ENCODE measurements at regions not wholly inside any gene's neighbourhood (a gene's known extent, or its start where the extent isn't known, plus 50 kb on each side); places are given as distances from the start of the nearest gene placed in this dataset.

GRCh38 chr13:29654843-29655547 lies 59.5 kb upstream of the SLC7A1 start:
- DNase-seq, result no peak

GRCh38 chr13:29654384-29654783 lies 58.9 kb upstream of the SLC7A1 start:
- no peak for DNase-seq

- no peak for DNase-seq
Observed at GRCh38 chr13:29648760-29649159, 53.3 kb upstream of the SLC7A1 start.
